ENCODE measurements at regions not wholly inside any gene's neighbourhood (a gene's known extent, or its start where the extent isn't known, plus 50 kb on each side); places are given as distances from the start of the nearest gene placed in this dataset.

DNA sequence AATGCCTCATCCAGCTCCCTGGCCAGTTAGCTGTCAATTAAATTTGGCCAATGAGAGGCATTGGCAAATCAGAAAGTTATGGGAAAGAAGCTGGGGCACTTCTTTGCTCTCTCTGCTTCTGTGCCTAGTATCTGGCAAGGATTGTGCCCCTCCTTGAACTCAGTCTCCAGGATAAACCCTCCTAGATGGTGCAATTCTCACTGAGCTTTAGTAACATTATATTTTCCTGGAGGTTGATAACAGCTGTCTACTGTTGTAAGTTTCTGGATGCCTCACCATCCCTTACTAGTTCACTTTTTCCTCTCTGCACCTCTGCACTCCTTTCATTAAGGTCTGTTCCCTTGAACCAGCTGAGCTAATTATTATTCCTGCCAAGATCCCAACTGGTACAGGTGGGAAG lies 329.5 kb downstream of the MFSD1 start:
- no peak for DNase-seq

DNA sequence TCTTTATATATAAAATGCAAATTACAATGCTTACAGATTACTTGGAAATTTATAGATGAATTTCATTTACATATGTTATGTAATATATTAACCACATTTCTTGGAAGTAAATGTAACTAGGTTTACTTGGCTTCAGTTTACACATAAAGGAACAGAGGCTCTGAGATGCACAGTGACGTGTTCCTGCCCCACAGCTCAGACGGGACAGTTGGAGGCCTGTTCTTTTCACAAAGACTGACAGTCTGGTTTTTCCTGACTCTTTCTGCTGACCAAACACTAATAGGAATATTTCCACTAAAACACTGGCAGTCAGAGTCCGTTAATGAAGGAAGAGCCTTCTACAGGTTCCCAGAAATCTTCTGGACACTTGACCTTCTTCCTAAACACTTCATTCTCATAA lies 336.1 kb downstream of the MFSD1 start:
- DNase-seq = no peak

DNA sequence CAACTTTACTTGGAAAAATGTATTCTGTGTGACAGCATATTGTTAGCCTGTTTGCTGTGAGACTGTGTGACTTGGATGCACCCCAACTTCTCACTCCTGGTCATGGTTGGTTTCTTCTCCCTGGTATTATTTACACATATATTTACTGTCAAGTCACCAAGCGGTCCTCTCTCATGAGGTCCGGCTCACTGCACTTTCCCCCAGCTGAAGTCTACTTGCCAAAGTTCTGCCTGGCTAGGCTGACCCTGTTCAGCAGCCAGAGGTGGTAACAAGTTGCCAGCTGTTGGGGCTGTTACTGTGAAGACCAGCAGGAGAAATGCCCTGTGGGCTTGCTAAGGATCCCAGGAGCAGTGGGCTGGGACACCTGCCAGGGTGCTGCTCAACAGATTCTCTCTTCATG lies 337.5 kb downstream of the MFSD1 start:
- DNase-seq = no peak

DNA sequence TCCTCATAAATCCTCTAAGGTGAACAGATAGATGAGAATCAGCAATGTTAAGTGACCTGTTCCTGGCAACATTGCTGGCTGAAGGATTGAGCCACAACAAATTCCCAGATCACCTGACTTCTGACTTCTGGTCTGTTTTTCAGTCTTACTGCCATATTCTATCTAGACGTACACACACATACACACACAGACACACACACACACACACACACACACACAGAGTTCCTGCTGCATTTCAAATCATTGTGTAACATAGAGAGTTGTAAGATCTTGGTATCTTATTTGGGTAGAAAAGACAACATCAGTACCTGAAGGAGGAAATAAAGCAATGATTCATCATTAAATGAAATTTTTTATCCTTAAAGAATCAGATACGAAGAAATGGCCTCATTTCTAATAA lies 342.6 kb downstream of the MFSD1 start:
- DNase-seq = no peak

DNA sequence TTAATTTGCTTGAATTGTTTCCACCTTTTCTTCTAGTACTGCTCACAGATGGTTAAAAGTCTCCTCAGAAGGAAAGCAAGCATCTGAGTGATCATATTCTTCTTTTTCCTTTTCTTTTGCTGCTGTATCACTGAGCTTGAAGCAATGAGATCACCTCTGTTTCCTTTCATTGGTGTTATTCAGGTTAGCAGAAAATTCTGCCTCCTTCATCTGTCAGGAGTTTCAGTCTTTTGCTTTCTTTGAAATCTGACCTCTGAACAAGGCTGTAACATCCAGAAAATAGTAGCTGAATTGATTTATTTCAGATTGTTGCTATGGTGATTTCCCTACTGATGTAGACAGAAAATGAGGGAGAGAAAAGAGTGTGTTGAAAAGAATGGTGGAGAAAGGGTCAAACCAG lies 343.0 kb downstream of the MFSD1 start:
- DNase-seq = no peak

DNA sequence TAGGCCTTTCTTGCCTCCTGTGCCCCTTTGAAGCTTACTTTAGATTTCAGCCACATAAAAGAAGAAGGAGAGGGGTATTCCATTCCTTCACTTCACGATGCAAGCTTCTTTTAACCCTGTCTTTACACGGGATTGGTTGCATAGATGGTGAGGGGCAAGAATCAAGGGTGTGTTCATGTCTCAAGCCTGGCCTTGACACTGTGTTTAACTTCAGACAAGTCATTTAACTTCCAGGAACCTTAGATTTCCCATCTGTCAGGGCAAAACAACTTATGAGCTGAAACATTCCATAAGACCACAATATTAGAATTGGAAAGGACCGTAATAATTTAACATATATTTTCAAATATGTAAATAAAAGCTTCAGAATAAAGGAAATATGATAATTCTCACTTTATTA lies 344.5 kb downstream of the MFSD1 start:
- no peak for DNase-seq

DNA sequence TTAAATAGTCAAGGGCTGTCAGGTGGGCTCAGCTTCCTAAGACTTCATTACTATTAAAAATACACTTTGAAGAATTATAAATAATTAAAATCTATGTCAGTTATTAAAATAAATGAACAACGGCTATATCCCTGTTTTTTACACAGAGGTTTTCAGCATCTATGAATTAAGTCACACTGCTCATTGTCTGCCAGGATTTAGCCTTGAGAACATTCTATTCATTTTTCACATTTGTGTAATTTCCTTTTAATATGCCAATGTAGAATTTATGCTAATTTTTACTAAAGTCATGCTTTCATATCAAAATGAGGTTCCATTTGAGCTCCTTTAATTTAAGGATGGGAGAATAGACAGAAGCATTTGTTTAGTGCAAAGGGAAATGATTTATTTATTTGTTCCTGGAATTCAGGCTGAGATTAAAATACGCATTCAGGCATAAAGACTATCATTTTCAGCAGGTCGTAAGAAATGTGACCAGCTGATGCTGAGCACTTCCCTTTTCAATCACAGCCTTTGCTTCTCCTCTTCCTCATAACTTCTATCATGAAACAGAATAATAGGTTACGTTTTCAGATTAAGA lies 345.1 kb downstream of the MFSD1 start:
- no peak for DNase-seq

DNA sequence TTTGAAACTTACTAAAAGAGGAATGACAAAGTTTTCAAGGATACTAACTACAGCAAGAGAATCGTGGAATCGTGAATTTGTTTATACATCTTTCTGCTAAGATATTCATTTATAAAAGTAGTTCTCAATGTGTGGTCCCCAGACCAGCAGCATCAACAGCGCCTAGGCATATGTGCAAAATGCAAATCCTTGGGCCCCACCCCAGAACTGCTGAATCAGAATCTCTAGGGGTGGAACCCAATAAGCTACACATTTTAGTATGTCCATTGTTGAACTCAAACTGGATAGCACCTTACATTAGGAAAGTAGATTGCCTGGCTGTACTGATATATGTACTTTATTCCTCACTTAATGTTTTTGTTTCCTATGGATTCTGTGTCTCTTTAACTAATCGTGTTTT lies 346.0 kb downstream of the MFSD1 start:
- DNase-seq = no peak

DNA sequence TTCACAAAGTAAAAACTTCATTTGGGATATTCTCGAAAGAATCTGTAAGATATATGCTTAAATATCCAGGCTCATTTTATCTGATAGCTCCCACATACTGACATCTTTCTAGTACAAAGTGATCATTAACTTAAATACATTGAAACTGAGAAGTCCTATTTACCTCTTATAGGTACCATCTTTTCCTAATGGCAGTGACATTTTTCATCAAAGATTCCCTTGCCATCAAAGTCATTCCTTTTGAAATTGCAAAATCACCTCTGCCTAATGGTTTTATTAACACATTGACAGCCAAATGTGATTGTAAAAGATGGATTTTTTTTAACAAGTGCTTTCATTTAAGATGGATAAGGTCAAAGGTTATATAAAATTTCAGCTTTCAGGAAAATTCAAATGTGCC lies 346.6 kb downstream of the MFSD1 start:
- no peak for DNase-seq

DNA sequence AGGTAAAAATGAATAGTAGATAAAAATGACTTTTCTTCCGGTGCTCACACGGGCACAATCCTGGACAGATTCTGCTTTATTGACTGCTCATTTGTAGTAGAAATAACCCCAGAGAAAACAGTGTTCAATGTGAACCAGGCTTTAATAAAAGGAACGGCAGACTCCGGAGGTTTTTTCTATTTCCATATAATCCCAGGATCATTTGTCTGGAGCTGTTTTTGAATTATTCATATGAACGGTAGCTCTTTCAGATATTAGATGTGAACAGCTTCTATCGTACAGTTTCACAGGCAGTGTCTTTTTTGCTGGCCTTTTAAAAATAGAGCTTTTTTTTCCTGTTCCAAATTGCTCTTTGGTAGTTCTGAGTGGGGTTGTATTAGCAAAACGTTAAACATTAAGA lies 347.3 kb downstream of the MFSD1 start:
- DNase-seq = no peak

DNA sequence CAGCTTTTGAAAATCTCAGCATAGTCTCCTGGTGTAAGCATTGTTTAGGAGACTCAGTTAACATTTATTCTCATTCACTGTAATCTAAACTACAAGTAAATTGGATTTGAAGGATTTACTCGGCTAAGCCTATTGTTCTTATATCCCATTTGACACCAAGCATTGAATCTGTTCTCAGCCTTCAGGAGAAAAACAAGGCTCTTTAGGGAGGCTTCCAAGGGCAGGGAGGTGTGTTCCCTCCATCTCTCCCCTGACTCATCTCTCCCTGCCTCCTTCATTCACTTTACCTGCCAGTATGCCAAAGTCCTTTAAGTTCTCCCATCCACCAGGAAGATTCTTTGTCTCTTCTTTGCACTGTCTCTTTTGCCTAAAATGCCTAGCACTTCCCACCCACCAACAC lies 347.8 kb downstream of the MFSD1 start:
- DNase-seq = no peak

DNA sequence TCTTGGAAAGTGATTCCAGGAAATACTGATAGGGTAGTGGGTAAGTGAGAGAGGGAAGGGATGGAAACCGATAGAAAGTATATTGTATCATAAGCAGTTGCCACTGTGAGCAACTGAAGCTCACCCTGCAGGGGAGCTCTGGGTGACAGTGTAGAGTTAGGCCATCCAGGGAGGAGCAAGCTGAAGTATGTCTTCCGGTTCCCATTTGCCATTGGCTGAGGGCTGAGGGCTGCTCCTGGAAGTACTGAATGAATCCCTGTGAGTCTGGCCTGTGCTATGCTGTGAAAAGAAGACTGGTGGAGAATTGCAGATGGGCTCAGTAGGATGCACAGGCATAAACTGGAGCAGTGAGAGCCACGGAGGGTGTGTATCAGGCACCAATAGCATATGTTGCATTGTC lies 348.3 kb downstream of the MFSD1 start:
- DNase-seq = no peak

DNA sequence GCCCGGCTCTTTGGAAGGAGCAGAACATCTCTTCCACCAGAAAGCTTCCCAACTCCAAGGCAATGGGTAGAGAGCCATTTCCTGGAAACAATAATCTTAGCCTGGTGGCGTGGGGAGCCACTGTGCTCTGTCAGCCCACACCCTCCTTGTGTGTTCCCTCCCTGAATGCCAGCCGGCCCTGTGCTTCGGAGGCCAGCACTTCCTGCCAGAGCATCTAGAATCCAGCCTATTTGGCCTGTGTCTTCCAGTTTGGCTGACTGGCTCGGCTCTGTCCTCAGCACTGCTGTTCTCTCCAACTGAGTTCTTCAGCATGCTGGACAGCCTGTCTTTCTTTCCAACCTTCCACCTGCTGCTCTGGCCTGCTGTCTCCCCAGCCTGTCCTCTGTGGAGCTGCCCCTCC lies 349.3 kb downstream of the MFSD1 start:
- DNase-seq = no peak

DNA sequence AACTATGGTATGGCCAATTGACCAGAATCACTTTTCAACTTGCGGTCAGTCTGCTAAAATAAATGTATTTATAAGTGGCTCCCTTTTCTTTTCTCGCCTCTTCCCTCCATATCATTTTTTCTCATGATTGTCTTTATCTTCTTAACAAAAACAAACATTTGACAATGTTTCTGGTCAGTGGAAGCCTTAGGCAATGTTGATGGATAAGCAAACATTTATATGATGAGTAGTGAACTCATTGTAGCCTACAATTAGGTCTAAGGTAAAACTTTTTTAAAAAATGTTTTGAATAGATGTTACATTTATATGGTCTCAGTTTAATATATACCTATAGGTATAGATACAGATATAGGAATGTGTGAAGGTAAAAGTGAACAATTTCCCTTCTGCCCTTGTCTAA lies 355.4 kb downstream of the MFSD1 start:
- no peak for DNase-seq

DNA sequence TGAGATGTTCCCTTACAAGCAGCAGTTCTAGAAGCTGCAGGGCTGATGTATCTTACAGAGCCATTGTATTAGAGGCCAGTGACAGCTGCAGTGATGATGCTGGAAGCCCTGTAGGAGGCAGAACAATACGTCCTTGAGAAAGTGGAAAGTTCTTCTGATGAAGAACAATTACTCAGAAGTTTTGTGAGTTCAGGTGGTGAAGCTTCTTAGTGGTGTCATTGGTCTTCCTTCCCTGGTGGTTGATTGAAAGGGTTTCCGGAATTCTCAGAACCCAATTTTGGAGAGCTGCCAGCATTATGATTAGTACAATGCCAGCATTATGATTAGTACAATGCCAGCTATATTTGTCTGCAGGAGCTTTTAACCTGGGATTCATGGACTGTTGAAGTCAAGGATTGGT lies 356.4 kb downstream of the MFSD1 start:
- DNase-seq = no peak

DNA sequence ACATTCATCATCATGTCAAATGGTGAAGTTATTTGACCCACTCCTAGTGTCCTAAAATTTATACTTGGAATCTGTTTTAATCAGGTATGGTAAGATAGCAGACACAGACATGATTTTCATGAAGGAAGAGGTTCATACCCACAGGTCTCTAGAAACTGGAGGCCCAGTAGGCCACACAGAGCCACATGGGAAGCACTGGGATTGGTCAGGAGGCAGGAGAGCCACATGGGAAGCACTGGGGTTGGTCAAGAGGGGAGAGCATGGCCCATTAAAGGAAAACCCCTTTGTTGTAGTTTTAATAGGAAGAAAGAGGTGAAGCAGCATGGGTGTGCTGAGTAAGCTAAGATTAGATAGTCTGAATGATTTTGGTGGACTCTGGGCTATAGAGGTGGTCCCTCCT lies 356.9 kb downstream of the MFSD1 start:
- DNase-seq = no peak

DNA sequence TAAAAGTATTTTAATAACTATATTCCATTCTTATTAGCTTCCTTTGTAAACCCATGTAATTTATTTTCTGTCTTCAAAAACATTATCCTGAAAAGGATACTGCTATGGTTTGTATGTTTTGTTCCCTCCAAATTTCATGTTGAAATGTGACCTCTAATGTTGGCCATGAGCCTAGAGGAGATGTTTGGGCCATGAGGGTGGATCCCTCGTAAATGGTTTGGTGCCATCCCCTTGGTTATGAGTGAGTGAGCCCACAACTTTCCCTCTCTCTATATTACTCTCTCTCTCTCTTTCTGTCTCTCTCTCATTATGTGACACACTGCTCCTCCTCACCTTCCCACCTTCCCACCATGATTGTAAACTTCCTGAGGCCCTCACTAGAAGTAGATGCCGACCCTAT lies 357.7 kb downstream of the MFSD1 start:
- DNase-seq = no peak

DNA sequence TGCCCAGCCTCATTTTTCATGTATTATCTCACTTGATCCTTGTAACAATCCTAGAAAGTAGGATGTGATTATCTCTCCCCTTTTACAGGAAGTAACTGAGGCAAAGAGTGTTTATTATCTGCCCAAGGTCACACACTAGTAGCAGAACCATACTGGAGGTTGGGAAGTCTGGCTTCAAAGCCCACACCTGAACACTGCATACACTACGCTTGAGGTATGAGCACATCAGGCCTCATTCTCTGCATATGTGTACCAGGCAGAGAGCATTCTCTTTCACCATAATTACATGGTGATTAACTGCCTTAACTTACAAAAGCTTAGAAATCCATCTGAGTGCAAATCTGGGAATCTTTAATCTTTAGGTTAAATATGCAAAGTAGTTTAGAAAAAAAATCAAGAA lies 361.8 kb downstream of the MFSD1 start:
- DNase-seq = no peak

DNA sequence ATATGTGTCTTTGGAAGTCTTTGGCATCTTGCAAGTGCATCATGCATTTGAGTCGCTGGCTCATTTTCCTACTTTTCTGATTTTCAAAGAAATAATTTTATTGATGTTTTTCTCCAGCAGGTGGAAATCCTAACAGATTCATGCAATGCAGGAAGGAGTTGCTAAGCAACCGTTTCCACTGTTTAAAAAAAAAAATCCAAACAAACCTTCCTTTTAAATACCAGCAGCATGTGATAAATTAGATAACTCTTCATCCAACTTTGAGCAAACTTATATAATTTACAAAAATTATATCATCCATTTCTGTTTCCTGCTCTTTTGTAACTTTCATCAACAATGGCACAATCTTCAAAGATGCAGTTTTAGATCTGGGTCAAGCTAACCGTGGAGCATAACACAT lies 364.1 kb downstream of the MFSD1 start:
- no peak for DNase-seq

DNA sequence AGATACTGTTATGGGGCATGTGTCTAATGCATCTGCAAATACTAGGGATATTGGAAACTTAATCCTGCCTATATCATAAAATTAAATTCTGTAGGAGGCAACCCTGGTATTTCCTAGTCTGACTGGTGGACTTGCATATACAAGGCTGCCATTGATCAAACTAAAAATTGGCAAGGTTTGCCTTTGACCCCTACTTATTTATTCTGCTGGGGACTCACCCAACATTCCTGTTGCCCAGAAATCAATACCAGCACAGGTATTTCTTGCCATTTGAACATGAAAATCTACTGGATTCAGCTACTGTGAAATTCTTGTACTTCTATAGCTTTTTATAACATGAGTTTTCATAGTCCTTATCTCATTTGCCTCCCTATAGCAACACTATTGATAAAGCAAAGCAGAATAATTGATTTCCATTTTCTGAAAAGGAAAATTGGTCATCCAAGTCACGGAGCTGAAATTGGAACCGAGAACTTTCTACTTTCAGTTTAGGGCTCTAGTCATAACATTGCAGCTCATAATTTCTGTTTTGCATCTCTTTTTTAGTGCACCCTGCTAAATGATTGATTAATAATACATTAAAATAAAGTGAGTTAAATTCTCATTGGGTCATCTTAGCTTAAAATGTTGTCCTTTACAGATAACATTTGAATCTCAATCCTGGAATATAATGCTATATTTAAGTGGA lies 365.2 kb downstream of the MFSD1 start:
- DNase-seq = no peak

DNA sequence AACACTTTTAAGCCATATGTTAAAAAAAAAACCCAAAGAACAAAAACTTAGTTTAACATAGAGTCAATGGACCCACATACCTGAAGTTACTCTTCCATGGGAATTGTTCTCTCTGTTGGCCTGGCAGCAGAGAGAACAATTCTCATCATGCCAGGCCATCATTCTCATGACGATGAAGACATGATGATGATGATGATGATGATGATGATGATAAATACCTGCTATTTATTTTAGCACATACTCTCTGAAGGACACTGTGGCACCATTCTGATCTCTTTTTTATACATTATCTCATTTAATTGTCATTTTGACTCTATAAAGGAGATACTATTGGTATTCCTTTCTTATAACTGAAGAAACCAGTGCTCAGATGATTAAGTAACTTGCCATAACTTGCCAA lies 366.9 kb downstream of the MFSD1 start:
- no peak for DNase-seq

DNA sequence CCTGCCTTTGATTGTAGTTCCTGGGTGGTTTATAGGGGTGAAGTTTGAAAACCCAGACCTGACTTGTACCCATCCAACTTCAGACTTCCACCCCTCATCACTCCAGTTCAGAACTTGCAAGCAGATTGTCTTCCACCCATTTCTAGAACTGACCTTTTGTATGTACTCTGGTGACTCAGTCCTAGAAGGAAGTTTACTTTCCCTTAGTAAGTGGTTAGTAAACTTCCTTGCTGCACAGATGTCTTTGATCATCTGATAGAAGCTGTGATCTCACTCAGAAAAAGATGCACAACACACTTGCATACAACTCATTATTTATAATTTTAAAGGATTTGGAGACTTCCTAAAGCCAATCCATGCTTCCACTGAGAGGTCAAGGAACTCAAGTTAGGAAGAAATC lies 368.0 kb downstream of the MFSD1 start:
- no peak for DNase-seq

DNA sequence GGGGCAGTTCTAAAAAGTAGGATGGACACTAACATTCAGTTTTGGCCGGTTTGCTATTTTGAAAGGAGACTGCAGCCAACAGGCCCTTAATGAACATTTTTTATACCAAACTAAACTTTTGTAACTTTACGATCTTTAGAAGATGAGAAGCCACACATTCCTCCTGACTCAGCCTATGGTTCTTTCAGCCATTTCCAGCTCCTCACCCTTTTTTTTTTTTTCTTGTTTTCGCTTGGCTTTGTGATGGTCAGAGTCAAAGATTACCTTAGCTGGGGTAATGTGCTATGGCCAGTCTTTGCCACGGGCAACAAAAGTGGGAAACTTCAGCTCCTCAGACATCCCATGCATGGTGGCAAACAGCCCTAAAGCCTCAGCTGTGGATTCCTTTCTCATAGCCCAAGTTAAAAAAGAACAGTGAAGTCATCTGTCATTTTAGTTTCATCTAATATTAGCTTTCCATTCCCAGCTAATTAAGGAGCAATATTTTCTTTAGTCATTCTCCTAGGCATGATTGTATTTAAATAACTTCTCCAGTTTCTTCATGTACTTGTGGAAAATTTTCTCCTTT lies 368.7 kb downstream of the MFSD1 start:
- DNase-seq = no peak

DNA sequence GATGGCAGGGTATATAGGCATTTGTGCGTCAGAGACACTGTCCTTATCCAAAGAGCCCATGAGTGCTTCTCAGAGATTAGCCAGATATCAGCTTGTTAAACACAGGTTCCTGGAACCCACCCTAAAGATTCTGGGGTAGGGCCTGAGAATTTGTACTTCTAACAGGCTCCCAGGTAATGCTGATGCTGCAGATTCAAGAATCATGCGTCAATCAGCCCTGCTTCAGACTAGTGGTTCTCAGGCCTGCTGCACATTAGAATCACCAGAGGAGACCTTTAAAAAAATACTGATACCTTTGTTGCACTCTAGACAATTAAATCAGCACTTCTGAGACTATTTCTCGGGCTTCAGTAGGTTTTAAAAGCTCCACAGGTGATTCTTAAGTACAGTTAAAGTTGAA lies 369.5 kb downstream of the MFSD1 start:
- DNase-seq = no peak

DNA sequence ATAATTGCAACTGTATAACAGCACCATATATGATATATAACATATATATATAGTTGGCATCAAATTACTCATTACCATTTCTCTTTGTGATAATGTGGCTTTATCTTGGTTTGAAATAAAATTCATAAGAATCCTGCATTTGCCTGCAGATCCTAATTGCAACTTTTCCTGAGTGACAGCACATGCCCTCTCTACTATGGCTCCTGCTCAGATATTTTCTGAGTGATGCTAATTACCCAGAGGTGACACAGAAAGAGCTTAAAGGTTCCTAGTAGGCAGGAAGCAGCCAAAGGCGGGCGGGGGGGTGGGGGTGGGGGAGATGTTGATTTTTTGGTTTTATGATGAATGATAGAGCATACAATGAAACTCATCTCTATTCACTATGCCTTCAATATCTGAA lies 370.6 kb downstream of the MFSD1 start:
- no peak for DNase-seq

All from DMS79 (cell line).